ENCODE measurements at regions not wholly inside any gene's neighbourhood (a gene's known extent, or its start where the extent isn't known, plus 50 kb on each side); places are given as distances from the start of the nearest gene placed in this dataset.
A peak's percentile ranks its signal among the peaks of the same experiment; 100 is the strongest.
"Not testable (repeated sequence)": the region's sequence is repeated elsewhere in the genome, so short reads cannot be mapped to it uniquely, and the experiment has no call there.

- TF ChIP-seq CTCF (conservative IDR thresholded peaks at IDR 0.05; ENCODE audit: low read depth, low read length), result peak; percentile 36; the same call in 1 of the 2 replicates
- not testable (repeated sequence) for TF ChIP-seq EZH2phosphoT487 (IDR thresholded peaks at IDR 0.05; ENCODE audit: borderline replicate concordance, low read length); EZH2 (IDR thresholded peaks at IDR 0.05; ENCODE audit: low read length, unreplicated experiment)
Observed at GRCh38 chr17:45585037-45585733, 94.7 kb upstream of the PLEKHM1 start.
